ENCODE measurements at regions not wholly inside any gene's neighbourhood (a gene's known extent, or its start where the extent isn't known, plus 50 kb on each side); places are given as distances from the start of the nearest gene placed in this dataset.

DNA sequence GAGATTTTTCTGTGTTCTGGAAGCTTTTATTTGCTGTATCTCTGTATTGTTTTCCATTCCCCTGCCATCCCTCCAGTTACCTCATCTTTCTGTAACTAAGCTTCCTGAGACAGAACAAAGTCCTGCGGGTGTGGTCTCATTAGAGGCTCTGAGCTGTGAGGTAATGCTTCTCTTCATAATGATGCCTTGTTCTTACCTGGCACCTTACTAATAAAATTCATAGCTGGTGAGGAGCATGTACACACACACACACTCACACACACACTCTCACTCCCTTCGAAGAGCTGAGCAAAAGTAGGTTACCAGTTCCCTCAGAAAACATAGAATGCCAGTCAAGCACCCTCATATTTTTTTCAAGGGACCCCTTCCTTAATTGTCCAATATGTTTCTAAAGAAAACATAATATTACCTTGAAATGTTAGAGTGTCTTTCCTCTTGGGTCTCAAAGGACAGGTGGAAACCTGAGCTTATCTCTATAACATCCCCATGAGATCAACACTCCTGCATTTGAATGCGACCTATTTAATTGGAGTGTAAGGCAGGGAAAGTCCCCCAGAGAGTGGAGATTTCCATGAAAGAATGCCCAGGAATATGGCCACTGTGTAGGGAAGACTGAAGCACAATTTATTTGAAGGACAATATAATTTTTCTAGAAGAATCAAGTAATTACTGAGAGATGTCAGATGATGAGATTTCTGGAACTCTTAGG, 161.6 kb upstream of the NCK2 start:
- DNase-seq (ENCODE audit: low spot score) (no peak), ATAC-seq (ENCODE audit: insufficient number of reproducible peaks, low FRiP score, low read depth) (no peak)
- Histone ChIP-seq H3K27me3 (replicated peaks; ENCODE audit: insufficient read depth) (no peaks in the 10 kb centered on the region), H3K4me1 (ENCODE audit: control insufficient read depth in 1 of 2, low read depth in 2 of 2) (no peaks in the 10 kb centered on the region), H3K4me3 (no peak overlapping the region), H3K9me3 (no peaks in the 10 kb centered on the region), H3K36me3 (no peaks in the 10 kb centered on the region), H3K27ac (no peak overlapping the region)
- TF ChIP-seq, protein P1, sequence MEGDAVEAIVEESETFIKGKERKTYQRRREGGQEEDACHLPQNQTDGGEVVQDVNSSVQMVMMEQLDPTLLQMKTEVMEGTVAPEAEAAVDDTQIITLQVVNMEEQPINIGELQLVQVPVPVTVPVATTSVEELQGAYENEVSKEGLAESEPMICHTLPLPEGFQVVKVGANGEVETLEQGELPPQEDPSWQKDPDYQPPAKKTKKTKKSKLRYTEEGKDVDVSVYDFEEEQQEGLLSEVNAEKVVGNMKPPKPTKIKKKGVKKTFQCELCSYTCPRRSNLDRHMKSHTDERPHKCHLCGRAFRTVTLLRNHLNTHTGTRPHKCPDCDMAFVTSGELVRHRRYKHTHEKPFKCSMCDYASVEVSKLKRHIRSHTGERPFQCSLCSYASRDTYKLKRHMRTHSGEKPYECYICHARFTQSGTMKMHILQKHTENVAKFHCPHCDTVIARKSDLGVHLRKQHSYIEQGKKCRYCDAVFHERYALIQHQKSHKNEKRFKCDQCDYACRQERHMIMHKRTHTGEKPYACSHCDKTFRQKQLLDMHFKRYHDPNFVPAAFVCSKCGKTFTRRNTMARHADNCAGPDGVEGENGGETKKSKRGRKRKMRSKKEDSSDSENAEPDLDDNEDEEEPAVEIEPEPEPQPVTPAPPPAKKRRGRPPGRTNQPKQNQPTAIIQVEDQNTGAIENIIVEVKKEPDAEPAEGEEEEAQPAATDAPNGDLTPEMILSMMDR (IDR thresholded peaks at IDR 0.05), result no peak

DNA sequence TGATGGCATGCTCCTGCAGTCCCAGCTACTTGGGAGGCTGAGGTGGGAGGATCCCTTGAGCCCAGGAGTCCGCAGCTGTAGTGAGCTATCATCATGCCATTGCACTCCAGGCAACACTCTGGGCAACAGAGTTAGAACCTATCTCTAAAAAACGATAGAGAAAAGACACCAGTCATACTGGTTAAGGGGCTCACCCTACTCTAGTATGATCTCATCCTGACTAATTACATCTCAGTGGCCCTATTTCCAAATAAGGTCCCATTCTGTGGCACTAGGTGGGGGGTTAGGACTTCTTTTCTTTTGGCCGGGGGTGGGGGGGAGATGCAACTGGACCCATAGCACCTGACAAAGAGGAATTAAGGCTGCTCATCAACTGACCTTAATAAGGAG, 163.2 kb upstream of the NCK2 start:
- TF ChIP-seq, protein P1 (IDR thresholded peaks at IDR 0.05), result no peak
- DNase-seq (ENCODE audit: low spot score) (no peak), ATAC-seq (ENCODE audit: insufficient number of reproducible peaks, low FRiP score, low read depth) (no peak)
- Histone ChIP-seq H3K27me3 (replicated peaks; ENCODE audit: insufficient read depth) (no peaks in the 10 kb centered on the region), H3K36me3 (no peaks in the 10 kb centered on the region), H3K9me3 (no peaks in the 10 kb centered on the region), H3K4me1 (ENCODE audit: control insufficient read depth in 1 of 2, low read depth in 2 of 2) (peaks cover 0 to 4% of the 10 kb centered on the region in 2 donors), H3K4me3 (no peak overlapping the region), H3K27ac (no peak overlapping the region)

DNA sequence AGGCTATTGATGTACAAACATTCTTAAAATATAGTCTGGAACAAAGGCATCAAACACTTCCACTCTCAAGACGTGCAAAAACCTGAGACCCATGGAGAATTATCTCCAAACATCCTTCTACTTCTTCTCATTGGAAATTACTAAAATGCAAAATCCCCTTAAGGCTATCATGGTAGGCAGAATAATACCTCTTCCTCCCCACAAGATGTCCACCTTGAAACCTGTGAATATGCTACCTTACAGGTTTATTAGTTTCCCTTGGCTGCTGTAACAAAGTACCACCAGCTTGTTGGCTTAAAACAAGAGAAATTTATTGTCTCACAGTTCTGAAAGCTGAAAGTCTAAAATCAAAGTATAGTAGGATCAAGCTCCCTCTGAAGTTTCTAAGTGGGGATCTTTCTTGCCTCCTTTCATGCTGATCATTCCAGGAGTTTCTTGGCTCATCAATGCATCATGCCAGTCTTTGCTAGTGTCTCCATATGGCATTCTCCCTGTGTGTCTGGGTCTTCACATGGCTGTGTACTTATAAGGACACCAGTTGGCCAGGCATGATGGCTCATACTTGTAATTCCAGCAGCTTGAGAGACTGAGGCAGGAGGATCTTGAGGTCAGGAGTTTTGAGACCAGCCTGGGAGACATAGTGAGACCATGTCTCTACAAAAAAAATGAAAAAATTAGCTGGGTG, 163.7 kb upstream of the NCK2 start:
- Histone ChIP-seq H3K27me3 (replicated peaks; ENCODE audit: insufficient read depth) (no peaks in the 10 kb centered on the region), H3K27ac (no peak overlapping the region), H3K9me3 (no peaks in the 10 kb centered on the region), H3K4me1 (ENCODE audit: control insufficient read depth in 1 of 2, low read depth in 2 of 2) (peaks cover under 1 to 7% of the 10 kb centered on the region in 2 donors), H3K4me3 (no peak overlapping the region), H3K36me3 (no peaks in the 10 kb centered on the region)
- TF ChIP-seq, protein P1 (IDR thresholded peaks at IDR 0.05), result no peak
- no peak for DNase-seq (ENCODE audit: low spot score)
- ATAC-seq (ENCODE audit: insufficient number of reproducible peaks, low FRiP score, low read depth), result no peak

DNA sequence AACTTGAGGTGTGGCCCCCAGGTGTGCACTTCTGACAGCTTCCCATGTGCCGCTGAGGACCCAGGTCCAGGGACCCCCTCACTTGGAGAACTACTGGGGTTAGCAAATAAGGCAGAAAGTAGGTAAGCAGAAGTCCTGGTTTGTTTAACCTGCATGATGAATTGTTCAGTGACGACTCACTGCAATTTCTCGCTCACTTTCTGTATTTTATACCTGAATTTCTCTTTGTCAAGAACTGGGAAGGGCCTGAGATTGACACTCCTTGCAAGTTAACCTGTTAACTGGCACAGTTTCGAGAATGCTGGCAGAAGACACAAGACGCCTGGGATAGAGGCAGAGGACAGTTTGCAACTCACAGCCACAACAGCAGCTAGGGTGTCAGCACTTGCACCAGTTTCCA, 164.5 kb upstream of the NCK2 start:
- TF ChIP-seq, protein P1 (IDR thresholded peaks at IDR 0.05), result no peak
- H3K27me3 ChIP-seq (replicated peaks; ENCODE audit: insufficient read depth), result no peaks in the 10 kb centered on the region

DNA sequence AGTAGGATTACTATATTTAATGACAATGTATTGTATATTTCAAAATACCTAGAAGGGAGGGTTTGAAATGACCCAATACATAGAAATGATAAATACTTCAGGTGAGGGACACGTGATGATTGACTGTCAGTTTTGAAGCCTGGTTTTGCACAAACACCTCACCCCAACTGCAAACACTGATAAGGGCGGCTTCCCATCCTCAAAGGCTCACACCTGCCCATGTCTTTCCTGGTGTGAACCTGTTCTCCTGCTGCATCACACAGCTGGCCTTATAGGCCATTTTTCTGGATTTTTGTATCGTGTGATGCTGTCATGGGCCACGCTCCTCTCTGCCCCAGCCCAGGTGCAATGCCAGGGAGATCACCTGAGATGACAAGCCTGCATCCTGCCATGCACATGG, 166.5 kb upstream of the NCK2 start:
- no peak overlapping the region for H3K4me3 ChIP-seq
- no peaks in the 10 kb centered on the region for H3K9me3 ChIP-seq
- ATAC-seq (ENCODE audit: insufficient number of reproducible peaks, low FRiP score, low read depth) (no peak), DNase-seq (ENCODE audit: low spot score) (no peak)
- no peaks in the 10 kb centered on the region for H3K27me3 ChIP-seq (replicated peaks; ENCODE audit: insufficient read depth)
- no peak overlapping the region for H3K27ac ChIP-seq
- TF ChIP-seq, protein P1 (IDR thresholded peaks at IDR 0.05), result no peak
- H3K4me1 ChIP-seq (ENCODE audit: control insufficient read depth in 1 of 2, low read depth in 2 of 2), result peaks cover 4 to 17% of the 10 kb centered on the region in 2 donors
- H3K36me3 ChIP-seq, result no peaks in the 10 kb centered on the region

More for the DNA sequence above, 164.5 kb upstream of the NCK2 start:
- DNase-seq (ENCODE audit: low spot score) (no peak), ATAC-seq (ENCODE audit: insufficient number of reproducible peaks, low FRiP score, low read depth) (no peak)
- no peak overlapping the region for H3K27ac ChIP-seq
- H3K4me1 ChIP-seq (ENCODE audit: control insufficient read depth in 1 of 2, low read depth in 2 of 2), result peaks cover 4 to 15% of the 10 kb centered on the region in 2 donors
- no peaks in the 10 kb centered on the region for H3K9me3 ChIP-seq
- no peak overlapping the region for H3K4me3 ChIP-seq
- no peaks in the 10 kb centered on the region for H3K36me3 ChIP-seq
